Endothelial cell of umbilical vein (primary cell): ENCODE measurements at regions not wholly inside any gene's neighbourhood (a gene's known extent, or its start where the extent isn't known, plus 50 kb on each side); places are given as distances from the start of the nearest gene placed in this dataset.

Experiments used
- BruUV-seq: library from RNA; stranded (reverse); fragments of 400-500 nt; replicated peaks from 2 replicates; lab custom pipeline; 2021; lab: Mats Ljungman, UMichigan
- CTCF ChIA-PET: fragments of 300-600, 350-600 bp; sonication (Branson Sonifier 250); formaldehyde crosslinking; loops from one replicate; lab custom pipeline; 2021; ENCODE audit warnings: antibody characterized with exemption, inconsistent platforms; lab: Charles Lee
- POLR2A ChIA-PET: fragments of 300-600, 350-600 bp; sonication (Branson Sonifier 250); formaldehyde crosslinking; loops from one replicate; lab custom pipeline; 2021; ENCODE audit warnings: antibody characterized with exemption, inconsistent platforms; lab: Charles Lee
- DNase-seq: peaks from one replicate; pipeline ENCODE4 v3.0.0-alpha.2; 2011; ENCODE audit warnings: low read depth, low spot score
- FAIRE-seq: peaks from 2 replicates; lab custom pipeline; 2011; peaks lifted over from hg19 to GRCh38; lab: Jason Lieb, UNC
- H2AFZ ChIP-seq: 2 replicates; pipeline ENCODE4 v1.6.0; 2012; ENCODE audit warnings: low read depth, low read length, control low read depth, inconsistent platforms
- H3K27ac ChIP-seq: 2 replicates; pipeline ENCODE4 v1.5.1; 2011; ENCODE audit warnings: low read depth, mild to moderate bottlenecking, control low read depth, low read length, moderate library complexity; ENCODE audit not compliant: insufficient read depth
- H3K27me3 ChIP-seq, 2 experiments: 2 replicates each; pipeline versions ENCODE4 v1.6.0 to v1.6.1; 2011; ENCODE audit warnings: low read length in 2 of 2, mixed read lengths in 1 of 2; ENCODE audit not compliant: control insufficient read depth in 2 of 2, insufficient read depth in 2 of 2
- H3K36me3 ChIP-seq, 2 experiments: 2 replicates in 1 of 2; 3 replicates in 1 of 2; pipeline ENCODE4 v1.5.1; 2011; ENCODE audit warnings: low read length in 2 of 2, mild to moderate bottlenecking in 1 of 2, moderate library complexity in 1 of 2; ENCODE audit not compliant: control insufficient read depth in 2 of 2, insufficient read depth in 2 of 2; ENCODE audit errors: extremely low read depth in 1 of 2
- H3K4me1 ChIP-seq: 3 replicates; pipeline ENCODE4 v1.5.1; 2011; ENCODE audit warnings: mild to moderate bottlenecking, low read length; ENCODE audit not compliant: control insufficient read depth, insufficient read depth; ENCODE audit errors: extremely low read depth
- H3K4me2 ChIP-seq: 2 replicates; pipeline ENCODE4 v1.6.1; 2011; ENCODE audit warnings: low read length, control low read depth, mixed read lengths; ENCODE audit not compliant: insufficient read depth
- H3K4me3 ChIP-seq, 3 experiments: fragments of 200-600 bp in 1 of 3; sonication (generic), shearing (Covaris generic) in 1 of 3; replicated peaks in 1 of 3; 2 replicates each; pipeline ENCODE4 v1.5.1; 2011 to 2016; ENCODE audit warnings: control low read depth in 3 of 3, low read length in 3 of 3, mild to moderate bottlenecking in 2 of 3, inconsistent platforms in 1 of 3, low read depth in 1 of 3, moderate library complexity in 1 of 3; ENCODE audit not compliant: insufficient read depth in 1 of 3
- H3K79me2 ChIP-seq: 2 replicates; pipeline ENCODE4 v1.6.0; 2012; ENCODE audit warnings: low read length, inconsistent platforms; ENCODE audit not compliant: control insufficient read depth, insufficient read depth
- H3K9ac ChIP-seq: replicated peaks from 2 replicates; pipeline ENCODE3; 2011; ENCODE audit warnings: low read length, control low read depth; ENCODE audit not compliant: insufficient read depth; ENCODE audit errors: extremely low read depth
- H3K9me1 ChIP-seq: replicated peaks from 3 replicates; pipeline ENCODE4 v1.6.0; 2011; ENCODE audit warnings: mild to moderate bottlenecking, low read length; ENCODE audit not compliant: control insufficient read depth, insufficient read depth; ENCODE audit errors: extremely low read depth
- H3K9me3 ChIP-seq: replicated peaks from 2 replicates; pipeline ENCODE4 v1.5.1; 2012; ENCODE audit warnings: low read length, inconsistent platforms; ENCODE audit not compliant: control insufficient read depth, insufficient read depth
- H4K20me1 ChIP-seq: replicated peaks from 2 replicates; pipeline ENCODE3; 2011; ENCODE audit warnings: mild to moderate bottlenecking, low read length; ENCODE audit not compliant: control insufficient read depth, insufficient read depth; ENCODE audit errors: extremely low read depth
- EZH2 ChIP-seq: IDR thresholded peaks from 2 replicates; pipeline ENCODE4 v1.6.1; 2012; ENCODE audit warnings: borderline replicate concordance, low read depth, mild to moderate bottlenecking, moderate library complexity, low read length, inconsistent platforms; ENCODE audit not compliant: severe bottlenecking
- FOS ChIP-seq: IDR thresholded peaks from 2 replicates; pipeline ENCODE4 v1.6.1; 2011; ENCODE audit warnings: mild to moderate bottlenecking, low read length, moderate library complexity, borderline replicate concordance; ENCODE audit not compliant: insufficient read depth
- GATA2 ChIP-seq: IDR thresholded peaks from 2 replicates; pipeline ENCODE4 v1.7.0; 2011; ENCODE audit warnings: low read depth, mild to moderate bottlenecking, moderate library complexity, mixed read lengths, low read length; ENCODE audit not compliant: insufficient read length, insufficient read depth
- JUN ChIP-seq: IDR thresholded peaks from 2 replicates; pipeline ENCODE4 v1.6.1; 2011; ENCODE audit warnings: borderline replicate concordance, low read depth; ENCODE audit not compliant: insufficient read length, insufficient read depth
- POLR2A ChIP-seq: IDR thresholded peaks from 2 replicates; pipeline ENCODE4 v1.6.1; 2012; ENCODE audit warnings: low read depth, mild to moderate bottlenecking, control low read depth, low read length
- POLR2AphosphoS5 ChIP-seq: IDR thresholded peaks from 2 replicates; pipeline ENCODE4 v1.6.1; 2012; ENCODE audit warnings: low read depth, mild to moderate bottlenecking, control low read depth, low read length, moderate library complexity; ENCODE audit not compliant: insufficient read depth
- dilution Hi-C: fragments of 300-500 bp; cut with MboI; formaldehyde crosslinking; loops from one replicate; pipeline ENCODE4 v1.15.0; 2019; ENCODE audit warnings: low sequenced_read_pairs; ENCODE audit not compliant: extremely low pct_ligation_motif_present
- intact Hi-C: fragments of 100-400 bp; cut with micrococcal nuclease; formaldehyde crosslinking; loops from one replicate; pipeline ENCODE4 v1.10.0; 2022
- TF ChIP-seq, protein P1 (sequence below): IDR thresholded peaks from 2 replicates; pipeline ENCODE4 v1.6.1; 2011; ENCODE audit not compliant: insufficient read depth, insufficient read length
- TF ChIP-seq, protein P2 (sequence below), 2 donors: IDR thresholded peaks; 1 replicate in 1 of 2; 2 replicates in 1 of 2; pipeline ENCODE4 v1.5.1; 2011; ENCODE audit warnings: low read length in 2 of 2, mild to moderate bottlenecking in 2 of 2, moderate library complexity in 2 of 2, control low read depth in 1 of 2, inconsistent platforms in 1 of 2, low read depth in 1 of 2; ENCODE audit not compliant: insufficient read depth in 1 of 2; ENCODE audit errors: extremely low read depth in 1 of 2

DNA sequence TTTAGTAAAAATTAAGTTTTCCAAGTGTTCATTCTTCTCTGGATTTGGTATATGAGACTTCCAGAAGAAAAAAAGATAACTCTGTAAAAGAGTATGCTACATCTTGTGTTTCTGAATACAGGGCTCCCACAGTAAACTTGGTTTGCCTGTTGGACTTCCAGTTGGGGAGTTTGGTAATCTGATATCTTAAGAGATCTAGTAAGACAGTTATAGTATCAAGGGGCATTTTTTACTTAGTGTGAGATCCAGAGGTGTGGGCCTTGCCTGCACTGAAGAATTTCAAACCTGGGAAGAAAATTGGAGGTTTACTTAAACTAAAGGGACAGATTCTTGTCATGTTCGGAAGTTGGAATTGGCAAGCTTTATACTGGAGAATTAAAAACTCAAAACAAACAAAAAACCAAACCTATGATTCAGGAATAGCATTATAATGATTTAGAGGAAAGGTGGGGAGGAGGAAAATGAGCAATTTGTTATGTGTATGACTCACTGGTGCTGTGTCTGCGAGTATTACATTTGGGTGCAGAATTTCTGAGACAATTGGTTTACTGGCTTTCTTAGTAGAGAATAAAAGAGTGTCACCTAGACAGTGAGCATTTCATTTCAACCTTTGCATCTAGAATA is 58.9 kb upstream of the ULK4 start:
- BruUV-seq: no TSS peak

More for the DNA sequence above, 58.9 kb upstream of the ULK4 start:
- Histone ChIP-seq H3K4me1 (peaks cover 58% of the 10 kb centered on the region), H3K4me2 (peak overlapping the region; percentile 78), H3K9me3 (no peaks in the 10 kb centered on the region), H3K4me3 (peak overlapping the region in 1 of 3 experiments; percentile 2), H4K20me1 (no peaks in the 10 kb centered on the region), H3K36me3 (no peaks in the 10 kb centered on the region), H3K9me1 (no peaks in the 10 kb centered on the region), H3K9ac (peak overlapping the region; percentile 59), H3K27me3 (no peaks in the 10 kb centered on the region), H3K79me2 (peaks cover 82% of the 10 kb centered on the region), H2AFZ (no peak overlapping the region), H3K27ac (peak overlapping the region; percentile 87)
- CTCF ChIA-PET: interaction anchor here (0.6 to 3.3 kb wide), 10 partner anchors 16 to 1746 kb away, joined by 3 to 14 read pairs (median 4); no protein-coding TSS in a partner anchor
- intact Hi-C loops (loop anchor here (1.0 kb wide), 1 partner anchor 23 kb away; no protein-coding TSS in a partner anchor), dilution Hi-C loops (no loop called here)
- peak; percentile 90 for DNase-seq
- TF ChIP-seq, protein P1, sequence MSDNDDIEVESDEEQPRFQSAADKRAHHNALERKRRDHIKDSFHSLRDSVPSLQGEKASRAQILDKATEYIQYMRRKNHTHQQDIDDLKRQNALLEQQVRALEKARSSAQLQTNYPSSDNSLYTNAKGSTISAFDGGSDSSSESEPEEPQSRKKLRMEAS: no peak
- peak; percentile 29 for TF ChIP-seq POLR2AphosphoS5
- TF ChIP-seq JUN: peak; percentile 96
- TF ChIP-seq FOS: peak; percentile 98
- no peak for TF ChIP-seq POLR2A
- TF ChIP-seq GATA2: peak; percentile 57
- TF ChIP-seq, protein P2, sequence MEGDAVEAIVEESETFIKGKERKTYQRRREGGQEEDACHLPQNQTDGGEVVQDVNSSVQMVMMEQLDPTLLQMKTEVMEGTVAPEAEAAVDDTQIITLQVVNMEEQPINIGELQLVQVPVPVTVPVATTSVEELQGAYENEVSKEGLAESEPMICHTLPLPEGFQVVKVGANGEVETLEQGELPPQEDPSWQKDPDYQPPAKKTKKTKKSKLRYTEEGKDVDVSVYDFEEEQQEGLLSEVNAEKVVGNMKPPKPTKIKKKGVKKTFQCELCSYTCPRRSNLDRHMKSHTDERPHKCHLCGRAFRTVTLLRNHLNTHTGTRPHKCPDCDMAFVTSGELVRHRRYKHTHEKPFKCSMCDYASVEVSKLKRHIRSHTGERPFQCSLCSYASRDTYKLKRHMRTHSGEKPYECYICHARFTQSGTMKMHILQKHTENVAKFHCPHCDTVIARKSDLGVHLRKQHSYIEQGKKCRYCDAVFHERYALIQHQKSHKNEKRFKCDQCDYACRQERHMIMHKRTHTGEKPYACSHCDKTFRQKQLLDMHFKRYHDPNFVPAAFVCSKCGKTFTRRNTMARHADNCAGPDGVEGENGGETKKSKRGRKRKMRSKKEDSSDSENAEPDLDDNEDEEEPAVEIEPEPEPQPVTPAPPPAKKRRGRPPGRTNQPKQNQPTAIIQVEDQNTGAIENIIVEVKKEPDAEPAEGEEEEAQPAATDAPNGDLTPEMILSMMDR (IDR thresholded peaks at IDR 0.05; ENCODE audit: extremely low read depth in 1 of 2, insufficient read depth in 1 of 2, low read depth in 1 of 2, low read length in 2 of 2): no peak
- TF ChIP-seq EZH2: no peak
- POLR2A ChIA-PET: interaction anchor here (0.8 kb wide), 1 partner anchor 51 kb away, joined by 3 read pairs; no protein-coding TSS in a partner anchor
- peak; percentile 79 for FAIRE-seq
